Brain microvascular endothelial cell (primary cell): ENCODE measurements at regions not wholly inside any gene's neighbourhood (a gene's known extent, or its start where the extent isn't known, plus 50 kb on each side); places are given as distances from the start of the nearest gene placed in this dataset.
"Not testable (repeated sequence)": the region's sequence is repeated elsewhere in the genome, so short reads cannot be mapped to it uniquely, and the experiment has no call there.

Experiments used
- DNase-seq: peaks from one replicate; pipeline ENCODE4 v3.0.0-alpha.2; 2020
- H3K27ac ChIP-seq: fragments of 250-450 bp; sonication (Bioruptor Pico); 2 replicates; pipeline ENCODE4 v1.5.1; 2020; ENCODE audit warnings: mild to moderate bottlenecking, moderate library complexity
- H3K27me3 ChIP-seq: fragments of 250-450 bp; sonication (Bioruptor Pico); replicated peaks from 2 replicates; pipeline ENCODE4 v1.5.1; 2020; ENCODE audit warnings: mild to moderate bottlenecking
- H3K36me3 ChIP-seq: fragments of 250-450 bp; sonication (Bioruptor Pico); replicated peaks from 2 replicates; pipeline ENCODE4 v1.5.1; 2020; ENCODE audit warnings: mild to moderate bottlenecking
- H3K4me3 ChIP-seq: 2 replicates; pipeline ENCODE4 v1.5.1; 2011; ENCODE audit warnings: low read depth, mild to moderate bottlenecking, control low read depth, low read length, moderate library complexity
- CTCF ChIP-seq: IDR thresholded peaks from 2 replicates; pipeline ENCODE4 v1.5.1; 2011; ENCODE audit warnings: low read depth, mild to moderate bottlenecking, moderate library complexity, low read length, control low read depth, inconsistent platforms; ENCODE audit errors: missing control alignments
- in situ Hi-C: cut with HindIII; loops from 2 replicates; pipeline ENCODE4 v1.10.0; 2017; ENCODE audit warnings: low sequenced_read_pairs, low pct_ligation_motif_present

GRCh38 chr7:152541892-152542291 lies 106.1 kb upstream of the KMT2C start:
- Histone ChIP-seq H3K36me3 (no peaks in the 10 kb centered on the region), H3K27ac (no peak overlapping the region), H3K27me3 (no peaks in the 10 kb centered on the region), H3K4me3 (no peak overlapping the region)
- no peak for TF ChIP-seq CTCF
- in situ Hi-C loops: no loop called here
- no peak for DNase-seq

GRCh38 chr7:152539190-152539495 lies 103.3 kb upstream of the KMT2C start:
- DNase-seq, in situ Hi-C loops, H3K27me3 ChIP-seq, H3K4me3 ChIP-seq, H3K27ac ChIP-seq, H3K36me3 ChIP-seq: not testable (repeated sequence)

- H3K27ac ChIP-seq, H3K36me3 ChIP-seq, H3K27me3 ChIP-seq, in situ Hi-C loops, H3K4me3 ChIP-seq, DNase-seq: not testable (repeated sequence)
Observed at GRCh38 chr7:152538346-152539189, 102.8 kb upstream of the KMT2C start.

GRCh38 chr7:152537639-152538038 lies 101.8 kb upstream of the KMT2C start:
- Histone ChIP-seq H3K36me3 (no peaks in the 10 kb centered on the region), H3K27me3 (no peaks in the 10 kb centered on the region), H3K4me3 (no peak overlapping the region), H3K27ac (no peak overlapping the region)
- no peak for TF ChIP-seq CTCF
- DNase-seq: no peak
- in situ Hi-C loops: no loop called here

GRCh38 chr7:152528612-152529011 lies 92.8 kb upstream of the KMT2C start:
- DNase-seq: no peak
- H3K36me3 ChIP-seq: no peaks in the 10 kb centered on the region
- in situ Hi-C loops: no loop called here
- TF ChIP-seq CTCF: no peak
- no peak overlapping the region for H3K4me3 ChIP-seq
- no peaks in the 10 kb centered on the region for H3K27me3 ChIP-seq
- H3K27ac ChIP-seq: no peak overlapping the region

- TF ChIP-seq CTCF: no peak
- in situ Hi-C loops: no loop called here
- H3K4me3 ChIP-seq: no peak overlapping the region
- no peaks in the 10 kb centered on the region for H3K36me3 ChIP-seq
- DNase-seq: no peak
- H3K27me3 ChIP-seq: no peaks in the 10 kb centered on the region
- no peak overlapping the region for H3K27ac ChIP-seq
Observed at GRCh38 chr7:152527610-152528032, 91.8 kb upstream of the KMT2C start.

GRCh38 chr7:152523916-152524315 lies 88.1 kb upstream of the KMT2C start:
- no peaks in the 10 kb centered on the region for H3K36me3 ChIP-seq
- no peak for TF ChIP-seq CTCF
- no peak overlapping the region for H3K27ac ChIP-seq
- no peaks in the 10 kb centered on the region for H3K27me3 ChIP-seq
- in situ Hi-C loops: no loop called here
- H3K4me3 ChIP-seq: no peak overlapping the region
- no peak for DNase-seq
